GM23338 (cell line): ENCODE measurements at regions not wholly inside any gene's neighbourhood (a gene's known extent, or its start where the extent isn't known, plus 50 kb on each side); places are given as distances from the start of the nearest gene placed in this dataset.

ENCODE experiments used
- EZH2 ChIP-seq: fragments of 200-600 bp; sonication (generic); IDR thresholded peaks from one replicate; pipeline ENCODE4 v1.8.0; 2017; ENCODE audit warnings: antibody characterized with exemption, mild to moderate bottlenecking, low read depth; ENCODE audit not compliant: unreplicated experiment
- EZH2phosphoT487 ChIP-seq: fragments of 200-600 bp; sonication (generic); IDR thresholded peaks from one replicate; pipeline ENCODE4 v1.8.1; 2018; ENCODE audit warnings: antibody characterized with exemption; ENCODE audit not compliant: unreplicated experiment
- REST ChIP-seq: IDR thresholded peaks from one replicate; pipeline ENCODE4 v1.6.1; 2018; ENCODE audit warnings: antibody characterized with exemption; ENCODE audit not compliant: unreplicated experiment
- TF ChIP-seq, protein P1 (sequence below): fragments of 250-450 bp; sonication (Bioruptor Pico); IDR thresholded peaks from 2 replicates; pipeline ENCODE4 v1.5.0; 2020; ENCODE audit warnings: mild to moderate bottlenecking, moderate library complexity
- TF ChIP-seq, protein P2 (sequence below), 2 experiments: fragments of 200-600 bp in 1 of 2; sonication (generic) in 1 of 2; conservative IDR thresholded peaks; 2 replicates each; pipeline versions ENCODE4 v1.5.1 to v1.6.1; 2016 to 2017; ENCODE audit warnings: antibody characterized with exemption in 2 of 2, low read depth in 2 of 2, mild to moderate bottlenecking in 2 of 2, moderate library complexity in 1 of 2

DNA sequence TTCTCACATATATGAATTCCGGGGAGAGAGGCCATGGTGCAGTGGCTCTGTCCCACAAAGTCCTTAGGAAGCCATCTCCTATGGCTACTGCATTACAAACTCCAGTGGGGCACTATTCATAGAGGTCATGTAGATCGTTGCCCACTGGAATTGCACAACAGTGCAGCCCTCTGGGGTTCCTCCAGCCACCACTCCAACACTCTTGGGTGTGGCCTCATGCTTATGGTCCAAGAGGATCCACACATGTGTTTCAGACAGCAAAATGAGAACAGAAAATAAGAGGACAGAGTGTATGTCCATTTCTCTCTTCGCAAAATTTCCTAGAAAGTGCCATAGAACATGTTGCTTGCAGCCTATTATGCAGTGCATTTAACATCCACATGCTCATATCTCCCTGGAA lies 444.2 kb upstream of the FAM241A start (continued):
- TF ChIP-seq, protein P1, sequence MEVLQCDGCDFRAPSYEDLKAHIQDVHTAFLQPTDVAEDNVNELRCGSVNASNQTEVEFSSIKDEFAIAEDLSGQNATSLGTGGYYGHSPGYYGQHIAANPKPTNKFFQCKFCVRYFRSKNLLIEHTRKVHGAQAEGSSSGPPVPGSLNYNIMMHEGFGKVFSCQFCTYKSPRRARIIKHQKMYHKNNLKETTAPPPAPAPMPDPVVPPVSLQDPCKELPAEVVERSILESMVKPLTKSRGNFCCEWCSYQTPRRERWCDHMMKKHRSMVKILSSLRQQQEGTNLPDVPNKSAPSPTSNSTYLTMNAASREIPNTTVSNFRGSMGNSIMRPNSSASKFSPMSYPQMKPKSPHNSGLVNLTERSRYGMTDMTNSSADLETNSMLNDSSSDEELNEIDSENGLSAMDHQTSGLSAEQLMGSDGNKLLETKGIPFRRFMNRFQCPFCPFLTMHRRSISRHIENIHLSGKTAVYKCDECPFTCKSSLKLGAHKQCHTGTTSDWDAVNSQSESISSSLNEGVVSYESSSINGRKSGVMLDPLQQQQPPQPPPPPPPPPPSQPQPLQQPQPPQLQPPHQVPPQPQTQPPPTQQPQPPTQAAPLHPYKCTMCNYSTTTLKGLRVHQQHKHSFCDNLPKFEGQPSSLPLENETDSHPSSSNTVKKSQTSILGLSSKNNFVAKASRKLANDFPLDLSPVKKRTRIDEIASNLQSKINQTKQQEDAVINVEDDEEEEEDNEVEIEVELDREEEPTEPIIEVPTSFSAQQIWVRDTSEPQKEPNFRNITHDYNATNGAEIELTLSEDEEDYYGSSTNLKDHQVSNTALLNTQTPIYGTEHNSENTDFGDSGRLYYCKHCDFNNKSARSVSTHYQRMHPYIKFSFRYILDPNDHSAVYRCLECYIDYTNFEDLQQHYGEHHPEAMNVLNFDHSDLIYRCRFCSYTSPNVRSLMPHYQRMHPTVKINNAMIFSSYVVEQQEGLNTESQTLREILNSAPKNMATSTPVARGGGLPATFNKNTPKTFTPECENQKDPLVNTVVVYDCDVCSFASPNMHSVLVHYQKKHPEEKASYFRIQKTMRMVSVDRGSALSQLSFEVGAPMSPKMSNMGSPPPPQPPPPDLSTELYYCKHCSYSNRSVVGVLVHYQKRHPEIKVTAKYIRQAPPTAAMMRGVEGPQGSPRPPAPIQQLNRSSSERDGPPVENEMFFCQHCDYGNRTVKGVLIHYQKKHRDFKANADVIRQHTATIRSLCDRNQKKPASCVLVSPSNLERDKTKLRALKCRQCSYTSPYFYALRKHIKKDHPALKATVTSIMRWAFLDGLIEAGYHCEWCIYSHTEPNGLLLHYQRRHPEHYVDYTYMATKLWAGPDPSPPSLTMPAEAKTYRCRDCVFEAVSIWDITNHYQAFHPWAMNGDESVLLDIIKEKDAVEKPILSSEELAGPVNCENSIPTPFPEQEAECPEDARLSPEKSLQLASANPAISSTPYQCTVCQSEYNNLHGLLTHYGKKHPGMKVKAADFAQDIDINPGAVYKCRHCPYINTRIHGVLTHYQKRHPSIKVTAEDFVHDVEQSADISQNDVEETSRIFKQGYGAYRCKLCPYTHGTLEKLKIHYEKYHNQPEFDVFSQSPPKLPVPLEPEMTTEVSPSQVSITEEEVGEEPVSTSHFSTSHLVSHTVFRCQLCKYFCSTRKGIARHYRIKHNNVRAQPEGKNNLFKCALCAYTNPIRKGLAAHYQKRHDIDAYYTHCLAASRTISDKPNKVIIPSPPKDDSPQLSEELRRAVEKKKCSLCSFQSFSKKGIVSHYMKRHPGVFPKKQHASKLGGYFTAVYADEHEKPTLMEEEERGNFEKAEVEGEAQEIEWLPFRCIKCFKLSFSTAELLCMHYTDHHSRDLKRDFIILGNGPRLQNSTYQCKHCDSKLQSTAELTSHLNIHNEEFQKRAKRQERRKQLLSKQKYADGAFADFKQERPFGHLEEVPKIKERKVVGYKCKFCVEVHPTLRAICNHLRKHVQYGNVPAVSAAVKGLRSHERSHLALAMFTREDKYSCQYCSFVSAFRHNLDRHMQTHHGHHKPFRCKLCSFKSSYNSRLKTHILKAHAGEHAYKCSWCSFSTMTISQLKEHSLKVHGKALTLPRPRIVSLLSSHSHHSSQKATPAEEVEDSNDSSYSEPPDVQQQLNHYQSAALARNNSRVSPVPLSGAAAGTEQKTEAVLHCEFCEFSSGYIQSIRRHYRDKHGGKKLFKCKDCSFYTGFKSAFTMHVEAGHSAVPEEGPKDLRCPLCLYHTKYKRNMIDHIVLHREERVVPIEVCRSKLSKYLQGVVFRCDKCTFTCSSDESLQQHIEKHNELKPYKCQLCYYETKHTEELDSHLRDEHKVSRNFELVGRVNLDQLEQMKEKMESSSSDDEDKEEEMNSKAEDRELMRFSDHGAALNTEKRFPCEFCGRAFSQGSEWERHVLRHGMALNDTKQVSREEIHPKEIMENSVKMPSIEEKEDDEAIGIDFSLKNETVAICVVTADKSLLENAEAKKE (CRISPR knock-in tag), result no peak
- TF ChIP-seq, protein P2, sequence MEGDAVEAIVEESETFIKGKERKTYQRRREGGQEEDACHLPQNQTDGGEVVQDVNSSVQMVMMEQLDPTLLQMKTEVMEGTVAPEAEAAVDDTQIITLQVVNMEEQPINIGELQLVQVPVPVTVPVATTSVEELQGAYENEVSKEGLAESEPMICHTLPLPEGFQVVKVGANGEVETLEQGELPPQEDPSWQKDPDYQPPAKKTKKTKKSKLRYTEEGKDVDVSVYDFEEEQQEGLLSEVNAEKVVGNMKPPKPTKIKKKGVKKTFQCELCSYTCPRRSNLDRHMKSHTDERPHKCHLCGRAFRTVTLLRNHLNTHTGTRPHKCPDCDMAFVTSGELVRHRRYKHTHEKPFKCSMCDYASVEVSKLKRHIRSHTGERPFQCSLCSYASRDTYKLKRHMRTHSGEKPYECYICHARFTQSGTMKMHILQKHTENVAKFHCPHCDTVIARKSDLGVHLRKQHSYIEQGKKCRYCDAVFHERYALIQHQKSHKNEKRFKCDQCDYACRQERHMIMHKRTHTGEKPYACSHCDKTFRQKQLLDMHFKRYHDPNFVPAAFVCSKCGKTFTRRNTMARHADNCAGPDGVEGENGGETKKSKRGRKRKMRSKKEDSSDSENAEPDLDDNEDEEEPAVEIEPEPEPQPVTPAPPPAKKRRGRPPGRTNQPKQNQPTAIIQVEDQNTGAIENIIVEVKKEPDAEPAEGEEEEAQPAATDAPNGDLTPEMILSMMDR (conservative IDR thresholded peaks at IDR 0.05; ENCODE audit: low read depth in 2 of 2), result no peak
- no peak for TF ChIP-seq EZH2
- TF ChIP-seq REST, result no peak
- TF ChIP-seq EZH2phosphoT487, result no peak
